Heart left ventricle (tissue), 16 donors: ENCODE measurements at regions not wholly inside any gene's neighbourhood (a gene's known extent, or its start where the extent isn't known, plus 50 kb on each side); places are given as distances from the start of the nearest gene placed in this dataset.

Source experiments
- ATAC-seq, 4 donors: fragments of 200-7000 bp; cut with Tn5 transposase; one replicate each; pipeline ENCODE4 v1.9.1; 2020 to 2022; ENCODE audit warnings: moderate library complexity in 4 of 4, mild to moderate bottlenecking in 3 of 4, moderate number of reproducible peaks in 1 of 4
- DNase-seq, 5 donors: peaks; one replicate each; pipeline ENCODE4 v3.0.0-alpha.2; 2020
- H3K27ac ChIP-seq, 12 donors: fragments of 200-600 bp; sonication (generic) in 4 of 12; one replicate each; pipeline versions ENCODE4 v1.5.0 to v1.8.0; 2016 to 2022; ENCODE audit warnings: mild to moderate bottlenecking in 2 of 12
- H3K27me3 ChIP-seq, 9 donors: fragments of 200-600 bp; sonication (generic) in 2 of 9; one replicate each; pipeline versions ENCODE4 v1.5.1 to v1.8.0; 2016 to 2022; ENCODE audit warnings: mild to moderate bottlenecking in 3 of 9
- H3K36me3 ChIP-seq, 9 donors: fragments of 200-600 bp; sonication (generic) in 2 of 9; one replicate each; pipeline versions ENCODE4 v1.5.0 to v1.8.0; 2018 to 2022; ENCODE audit warnings: mild to moderate bottlenecking in 2 of 9
- H3K4me1 ChIP-seq, 12 donors: fragments of 200-600 bp; sonication (generic) in 4 of 12; one replicate each; pipeline versions ENCODE4 v1.5.0 to v1.8.0; 2016 to 2022; ENCODE audit warnings: mild to moderate bottlenecking in 3 of 12
- H3K4me3 ChIP-seq, 12 donors: fragments of 200-600 bp; sonication (generic) in 4 of 12; one replicate each; pipeline versions ENCODE4 v1.5.0 to v1.8.0; 2017 to 2022; ENCODE audit warnings: mild to moderate bottlenecking in 9 of 12, moderate library complexity in 4 of 12
- H3K9me3 ChIP-seq, 12 donors: fragments of 200-600 bp; sonication (generic) in 4 of 12; one replicate each; pipeline versions ENCODE4 v1.5.0 to v1.8.0; 2016 to 2022; ENCODE audit warnings: mild to moderate bottlenecking in 1 of 12
- CTCF ChIP-seq, 12 donors: fragments of 200-600 bp; sonication (generic) in 4 of 12; IDR thresholded peaks; one replicate each; pipeline versions ENCODE4 v1.5.0 to v1.8.0; 2018 to 2022; ENCODE audit warnings: antibody characterized with exemption in 12 of 12, mild to moderate bottlenecking in 5 of 12
- POLR2A ChIP-seq, 2 donors: fragments of 450-650 bp; IDR thresholded peaks; one replicate each; pipeline ENCODE4 v1.6.1; 2017; ENCODE audit warnings: antibody characterized with exemption in 2 of 2, mild to moderate bottlenecking in 2 of 2, moderate library complexity in 2 of 2
- WGBS, 4 donors: extraction: QIAGEN DNeasy Blood & Tissue Kit in 2 of 4; methylation state at CpG; one replicate each; pipeline versions ENCODE4 v1.1.5 to v1.1.7; 2013 to 2018; 5-methylcytosine and 5-hydroxymethylcytosine counted together
- intact Hi-C, 10 donors: fragments of 100-400 bp; cut with DNase I; formaldehyde crosslinking; loops; one replicate each; pipeline versions ENCODE4 v1.11.1 to v1.14.2; 2022
- donor health status: ischemic (EF 13 %, LVEDD 7.1; RV severe dilation, severe dysfunction).
- donor health status: healthy with polysubstance abuse.
- donor health status: DM: no; HTN: yes; CAD: no.
- donor health status: DM: no; HTN: no; CAD: no.
- donor health status: ischemic (EF 25% LVEDD 6.9; RV normal size, moderate dysfunction).
- donor health status: ischemic (EF 25% LVEDD 5.7; RV mildly dilated, moderate dysfunction).
- donor health status: healthy.
- donor health status: DM: yes; HTN: yes; CAD: no.
- donor health status: ischemic (EF 35%, LVEDD 5.7; RV mildly dilated, moderate dysfunction).
- donor health status: nonischemic (EF 11% LVEDD 7.7; RV severe dilation, severe dysfunction).
- donor health status: DM: yes; HTN: yes; CAD: no.
- donor health status: PGD.
- donor health status: ischemic (EF 29% LVEDD 5.4; RV normal size, mild dysfunction).
- donor health status: nonischemic (EF 23%, LVEDD 6.1; RV moderate dilation, normal function).

GRCh38 chr4:130141651-130142050 is 1045.7 kb downstream of the C4orf33 start:
- no peak overlapping the region for H3K4me3 ChIP-seq
- whole genome bisulfite sequencing, 4 donors, result 76 to 87% (median 82%) methylated on average over 7 of the region's 7 CpGs
- intact Hi-C loops, result no loop called here

GRCh38 chr4:130143656-130144055 is 1047.7 kb downstream of the C4orf33 start:
- no peaks in the 10 kb centered on the region for H3K27me3 ChIP-seq
- ATAC-seq, result no peak
- intact Hi-C loops, result no loop called here
- H3K4me3 ChIP-seq, result no peak overlapping the region
- no peak overlapping the region for H3K27ac ChIP-seq
- no peak for DNase-seq
- 46 to 57% (median 50%) methylated on average over 1 of the region's 1 CpG for WGBS, 4 donors
- no peaks in the 10 kb centered on the region for H3K36me3 ChIP-seq
- H3K9me3 ChIP-seq, result no peaks in the 10 kb centered on the region
- TF ChIP-seq CTCF (IDR thresholded peaks at IDR 0.05), result no peak
- no peak for TF ChIP-seq POLR2A (IDR thresholded peaks at IDR 0.05)
- no peaks in the 10 kb centered on the region for H3K4me1 ChIP-seq

More at GRCh38 chr4:130141651-130142050, 1045.7 kb downstream of the C4orf33 start:
- Histone ChIP-seq H3K9me3 (no peaks in the 10 kb centered on the region), H3K4me1 (no peaks in the 10 kb centered on the region), H3K27ac (no peak overlapping the region), H3K27me3 (no peaks in the 10 kb centered on the region), H3K36me3 (no peaks in the 10 kb centered on the region)
- TF ChIP-seq POLR2A (IDR thresholded peaks at IDR 0.05) (no peak), CTCF (IDR thresholded peaks at IDR 0.05) (no peak)
- ATAC-seq (no peak), DNase-seq (no peak)

- Histone ChIP-seq H3K4me1 (no peaks in the 10 kb centered on the region), H3K9me3 (peaks cover 0 to under 1% (median 0%) of the 10 kb centered on the region in 12 donors), H3K36me3 (no peaks in the 10 kb centered on the region), H3K4me3 (no peak overlapping the region), H3K27ac (no peak overlapping the region), H3K27me3 (no peaks in the 10 kb centered on the region)
- intact Hi-C loops, result no loop called here
- DNase-seq (no peak), ATAC-seq (no peak)
- whole genome bisulfite sequencing, 4 donors, result 56 to 72% (median 62%) methylated on average over 2 of the region's 2 CpGs
- TF ChIP-seq POLR2A (IDR thresholded peaks at IDR 0.05) (no peak), CTCF (IDR thresholded peaks at IDR 0.05) (no peak)
These were observed 1050.8 kb downstream of the C4orf33 start for GRCh38 chr4:130146773-130147172.

GRCh38 chr4:130147641-130148040 is 1051.7 kb downstream of the C4orf33 start:
- TF ChIP-seq CTCF (IDR thresholded peaks at IDR 0.05) (no peak), POLR2A (IDR thresholded peaks at IDR 0.05) (no peak)
- H3K27me3 ChIP-seq, result no peaks in the 10 kb centered on the region
- peaks cover 0 to 5% (median 0%) of the 10 kb centered on the region in 12 donors for H3K9me3 ChIP-seq
- DNase-seq (no peak), ATAC-seq (no peak)
- intact Hi-C loops, result no loop called here
- H3K4me3 ChIP-seq, result no peak overlapping the region
- no peak overlapping the region for H3K27ac ChIP-seq
- no peaks in the 10 kb centered on the region for H3K4me1 ChIP-seq
- no peaks in the 10 kb centered on the region for H3K36me3 ChIP-seq
- 81 to 96% (median 90%) methylated on average over 2 of the region's 2 CpGs for WGBS, 4 donors
